ENCODE measurements at regions not wholly inside any gene's neighbourhood (a gene's known extent, or its start where the extent isn't known, plus 50 kb on each side); places are given as distances from the start of the nearest gene placed in this dataset.
"Not testable (repeated sequence)": the region's sequence is repeated elsewhere in the genome, so short reads cannot be mapped to it uniquely, and the experiment has no call there.

DNA sequence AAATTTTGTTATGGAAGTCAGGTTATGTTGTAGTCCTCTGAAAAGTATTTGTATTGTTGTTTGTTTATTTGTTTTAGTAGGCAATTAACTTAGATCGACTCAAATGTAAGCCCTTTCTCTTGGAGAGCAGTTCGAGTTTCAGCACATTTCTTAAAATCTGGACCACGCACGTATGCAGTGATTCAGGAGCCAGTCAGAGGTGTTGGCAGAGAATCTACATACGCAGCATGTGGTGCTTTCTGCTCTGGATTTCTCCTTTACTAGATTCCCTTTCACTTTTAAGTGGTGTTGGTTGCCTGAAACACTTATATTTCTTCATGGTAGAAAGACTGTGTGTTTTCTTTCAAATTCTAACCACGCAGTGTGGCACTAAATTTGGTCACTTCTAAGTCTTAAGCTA is 773.9 kb upstream of the LRATD1 start (continued):
- no peak for TF ChIP-seq NR2C2 (IDR thresholded peaks at IDR 0.05; ENCODE audit: borderline replicate concordance, control insufficient read depth, insufficient read length, low read depth)
- no peak for TF ChIP-seq ZNF207 (IDR thresholded peaks at IDR 0.05; ENCODE audit: borderline replicate concordance)
- TF ChIP-seq PRDM15 (CRISPR knock-in tag; IDR thresholded peaks at IDR 0.05), result no peak
- TF ChIP-seq PAX8 (IDR thresholded peaks at IDR 0.05), result no peak
- TF ChIP-seq, protein P1, sequence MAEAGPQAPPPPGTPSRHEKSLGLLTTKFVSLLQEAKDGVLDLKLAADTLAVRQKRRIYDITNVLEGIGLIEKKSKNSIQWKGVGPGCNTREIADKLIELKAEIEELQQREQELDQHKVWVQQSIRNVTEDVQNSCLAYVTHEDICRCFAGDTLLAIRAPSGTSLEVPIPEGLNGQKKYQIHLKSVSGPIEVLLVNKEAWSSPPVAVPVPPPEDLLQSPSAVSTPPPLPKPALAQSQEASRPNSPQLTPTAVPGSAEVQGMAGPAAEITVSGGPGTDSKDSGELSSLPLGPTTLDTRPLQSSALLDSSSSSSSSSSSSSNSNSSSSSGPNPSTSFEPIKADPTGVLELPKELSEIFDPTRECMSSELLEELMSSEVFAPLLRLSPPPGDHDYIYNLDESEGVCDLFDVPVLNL (IDR thresholded peaks at IDR 0.05; ENCODE audit: low read depth, low read length), result no peak
- no peak for TF ChIP-seq SMAD1 (IDR thresholded peaks at IDR 0.05; ENCODE audit: low read depth, partially characterized antibody)

DNA sequence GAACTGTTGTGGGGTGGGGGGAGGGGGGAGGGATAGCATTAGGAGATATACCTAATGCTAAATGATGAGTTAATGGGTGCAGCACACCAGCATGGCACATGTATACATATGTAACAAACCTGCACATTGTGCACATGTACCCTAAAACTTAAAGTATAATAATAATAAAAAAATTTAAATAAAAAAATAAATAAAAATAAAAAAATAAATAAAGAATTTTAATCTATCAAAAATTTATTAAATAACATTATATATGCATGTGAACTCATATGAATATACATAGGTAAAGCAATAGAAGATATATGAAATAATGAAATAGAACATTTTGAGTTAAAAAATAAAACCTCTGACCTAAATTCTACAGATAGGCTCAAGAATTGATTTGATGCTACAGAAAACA is 764.2 kb upstream of the LRATD1 start:
- H3K79me2 ChIP-seq (ENCODE audit: control insufficient read depth, insufficient read depth, low read length); H3K4me1 ChIP-seq (ENCODE audit: control insufficient read depth, insufficient read depth, low read length); ATAC-seq; H2AFZ ChIP-seq (ENCODE audit: control insufficient read depth, low read depth, low read length); H3K36me3 ChIP-seq (ENCODE audit: control insufficient read depth in 2 of 2, insufficient read depth in 2 of 2, low read length in 1 of 2); RAD21 ChIA-PET (ENCODE audit: unreplicated experiment); in situ Hi-C loops (cut with MboI); DNase-seq (ENCODE audit: low read depth, low spot score); intact Hi-C loops (cut with micrococcal nuclease; ENCODE audit: unreplicated experiment); FAIRE-seq; H3K9me3 ChIP-seq (replicated peaks; ENCODE audit: control insufficient read depth, insufficient read depth, low read length); SMC1A ChIA-PET (ENCODE audit: uncharacterized antibody, unreplicated experiment); H3K4me3 ChIP-seq; H3K27me3 ChIP-seq (replicated peaks in 1 of 2; ENCODE audit: control insufficient read depth in 2 of 2, insufficient read depth in 2 of 2, low read length in 1 of 2); H3K9ac ChIP-seq (ENCODE audit: control insufficient read depth, insufficient read depth, low read length); BruUV-seq (replicated peaks); H4K20me1 ChIP-seq (ENCODE audit: control insufficient read depth, insufficient read depth); H3K27ac ChIP-seq (ENCODE audit: control insufficient read depth, insufficient read depth); H3K4me2 ChIP-seq (ENCODE audit: control insufficient read depth, insufficient read depth); POLR2A ChIA-PET: not testable (repeated sequence)
- CTCF ChIA-PET, result interaction anchor here (0.7 kb wide), 1 partner anchor 15 kb away, joined by 3 read pairs; no protein-coding TSS in a partner anchor
